ENCODE measurements at regions not wholly inside any gene's neighbourhood (a gene's known extent, or its start where the extent isn't known, plus 50 kb on each side); places are given as distances from the start of the nearest gene placed in this dataset.

- DNase-seq (ENCODE audit: low spot score) = no peak
These were observed 74.3 kb downstream of the ANKRD7 start for GRCh38 chr7:118298771-118299170.

GRCh38 chr7:118300177-118300576 is 75.7 kb downstream of the ANKRD7 start:
- no peak for DNase-seq (ENCODE audit: low spot score)

GRCh38 chr7:118304100-118304499 is 79.6 kb downstream of the ANKRD7 start:
- no peak for DNase-seq (ENCODE audit: low spot score)

- DNase-seq (ENCODE audit: low spot score) = peak; percentile 79
These were observed 81.2 kb downstream of the ANKRD7 start for GRCh38 chr7:118305671-118306070.

- DNase-seq (ENCODE audit: low spot score) = no peak
These were observed 82.3 kb downstream of the ANKRD7 start for GRCh38 chr7:118306771-118307170.

GRCh38 chr7:118311121-118311836 is 86.8 kb downstream of the ANKRD7 start:
- DNase-seq (ENCODE audit: low spot score) = no peak

GRCh38 chr7:118312051-118312450 is 87.5 kb downstream of the ANKRD7 start:
- DNase-seq (ENCODE audit: low spot score) = no peak

GRCh38 chr7:118312966-118313365 is 88.5 kb downstream of the ANKRD7 start:
- no peak for DNase-seq (ENCODE audit: low spot score)

GRCh38 chr7:118324790-118325449 is 100.4 kb downstream of the ANKRD7 start:
- no peak for DNase-seq (ENCODE audit: low spot score)

- DNase-seq (ENCODE audit: low spot score) = no peak
These were observed 100.9 kb downstream of the ANKRD7 start for GRCh38 chr7:118325450-118325808.

- DNase-seq (ENCODE audit: low spot score) = peak; percentile 86
These were observed 102.7 kb downstream of the ANKRD7 start for GRCh38 chr7:118327174-118327573.

GRCh38 chr7:118328505-118329211 is 104.2 kb downstream of the ANKRD7 start:
- DNase-seq (ENCODE audit: low spot score) = no peak

- DNase-seq (ENCODE audit: low spot score) = no peak
These were observed 105.9 kb downstream of the ANKRD7 start for GRCh38 chr7:118330388-118330787.

- peak; percentile 58 for DNase-seq (ENCODE audit: low spot score)
These were observed 122.2 kb downstream of the ANKRD7 start for GRCh38 chr7:118346748-118347147.

GRCh38 chr7:118349604-118350003 is 125.1 kb downstream of the ANKRD7 start:
- no peak for DNase-seq (ENCODE audit: low spot score)

- DNase-seq (ENCODE audit: low spot score) = no peak
These were observed 125.8 kb downstream of the ANKRD7 start for GRCh38 chr7:118350260-118350659.

- DNase-seq (ENCODE audit: low spot score) = peak; percentile 59
These were observed 128.5 kb downstream of the ANKRD7 start for GRCh38 chr7:118352867-118353453.

GRCh38 chr7:118366363-118366762 is 141.9 kb downstream of the ANKRD7 start:
- DNase-seq (ENCODE audit: low spot score) = no peak

- DNase-seq (ENCODE audit: low spot score) = no peak
These were observed 144.5 kb downstream of the ANKRD7 start for GRCh38 chr7:118368958-118369357.

- DNase-seq (ENCODE audit: low spot score) = no peak
These were observed 145.5 kb downstream of the ANKRD7 start for GRCh38 chr7:118369987-118370386.

- DNase-seq (ENCODE audit: low spot score) = peak; percentile 59
These were observed 148.0 kb downstream of the ANKRD7 start for GRCh38 chr7:118372530-118372929.

- DNase-seq (ENCODE audit: low spot score) = no peak
These were observed 165.1 kb downstream of the ANKRD7 start for GRCh38 chr7:118389629-118390028.

Measured in umbilical cord (tissue), 1 donor.